K562 (cell line): ENCODE measurements at regions not wholly inside any gene's neighbourhood (a gene's known extent, or its start where the extent isn't known, plus 50 kb on each side); places are given as distances from the start of the nearest gene placed in this dataset.

Experiments used
- ATAC-seq: fragments of 200-7000 bp; cut with Tn5 transposase; 3 replicates; pipeline ENCODE4 v1.9.1; 2020; ENCODE audit warnings: moderate library complexity
- BruUV-seq: library from RNA; stranded (reverse); fragments of 400-500 nt; replicated peaks from 2 replicates; lab custom pipeline; 2021; lab: Mats Ljungman, UMichigan
- CTCF ChIA-PET: fragments of 300-600 bp; formaldehyde crosslinking; extraction: SDS; loops from one replicate; lab custom pipeline; 2021; ENCODE audit warnings: low intra/inter-chr PET ratio; lab: Yijun Ruan, JAX
- POLR2A ChIA-PET: fragments of 300-600, 350-650 bp; sonication (Branson Sonifier 250); formaldehyde crosslinking; extraction: SDS; loops from one replicate; lab custom pipeline; 2021; ENCODE audit warnings: antibody characterized with exemption, inconsistent platforms; lab: Yijun Ruan, JAX
- DNase-seq, 4 experiments: peaks; one replicate each; pipeline versions ENCODE4 v3.0.0 to v3.0.0-alpha.2; 2011 to 2018; ENCODE audit warnings: low spot score in 3 of 4, mixed read lengths in 3 of 4; ENCODE audit errors: extremely low read depth in 1 of 4
- FAIRE-seq: peaks from 2 replicates; lab custom pipeline; 2011; peaks lifted over from hg19 to GRCh38; lab: Jason Lieb, UNC
- H2AFZ ChIP-seq: 2 replicates; pipeline ENCODE4 v1.6.0; 2011; ENCODE audit warnings: low read depth, low read length, control low read depth, inconsistent platforms
- H3K27ac ChIP-seq: fragments of 200-600 bp; 3 replicates; pipeline ENCODE4 v1.8.0; 2011; ENCODE audit warnings: low read depth, mild to moderate bottlenecking, control low read depth, inconsistent platforms, low read length, moderate library complexity, mixed read lengths; ENCODE audit errors: extremely low read depth
- H3K27me3 ChIP-seq, 2 experiments: fragments of 300-600 bp in 1 of 2; 2 replicates in 1 of 2; 3 replicates in 1 of 2; pipeline versions ENCODE4 v1.6.0 to v1.8.0; 2011; ENCODE audit warnings: inconsistent platforms in 2 of 2, low read length in 2 of 2, mild to moderate bottlenecking in 1 of 2, mixed read lengths in 1 of 2, moderate library complexity in 1 of 2; ENCODE audit not compliant: control insufficient read depth in 2 of 2, insufficient read depth in 2 of 2
- H3K36me3 ChIP-seq: fragments of 300-600 bp; 3 replicates; pipeline ENCODE4 v1.8.0; 2011; ENCODE audit warnings: mild to moderate bottlenecking, low read length, inconsistent platforms; ENCODE audit not compliant: control insufficient read depth, insufficient read depth
- H3K4me1 ChIP-seq, 2 experiments: fragments of 200-600 bp in 1 of 2; replicated peaks in 1 of 2; 2 replicates in 1 of 2; 3 replicates in 1 of 2; pipeline versions ENCODE4 v1.5.1 to v1.8.0; 2011; ENCODE audit warnings: inconsistent platforms in 2 of 2, low read length in 2 of 2, mild to moderate bottlenecking in 1 of 2, mixed read lengths in 1 of 2, moderate library complexity in 1 of 2; ENCODE audit not compliant: control insufficient read depth in 2 of 2, insufficient read depth in 2 of 2
- H3K4me2 ChIP-seq: 2 replicates; pipeline ENCODE4 v1.6.1; 2011; ENCODE audit warnings: low read length, control low read depth, inconsistent platforms, mixed read lengths; ENCODE audit not compliant: insufficient read depth
- H3K4me3 ChIP-seq: fragments of 200-600 bp; sonication (generic), shearing (Covaris generic); 2 replicates; pipeline ENCODE4 v1.5.1; 2016; ENCODE audit warnings: control low read depth, inconsistent platforms
- H3K79me2 ChIP-seq: fragments of 200-600 bp; 3 replicates; pipeline ENCODE4 v1.8.0; 2011; ENCODE audit warnings: low read length, inconsistent platforms; ENCODE audit not compliant: control insufficient read depth, insufficient read depth
- H3K9ac ChIP-seq, 2 experiments: 2 replicates each; pipeline versions ENCODE4 v1.6.0 to v1.6.1; 2011; ENCODE audit warnings: low read depth in 2 of 2, low read length in 2 of 2, control low read depth in 1 of 2, inconsistent platforms in 1 of 2, mild to moderate bottlenecking in 1 of 2, mixed read lengths in 1 of 2; ENCODE audit not compliant: insufficient read depth in 1 of 2
- H3K9me1 ChIP-seq: one replicate; pipeline ENCODE4 v1.6.0; 2011; ENCODE audit warnings: inconsistent platforms, mild to moderate bottlenecking, low read length, moderate library complexity; ENCODE audit not compliant: control insufficient read depth, insufficient read depth
- H3K9me3 ChIP-seq: replicated peaks from 2 replicates; pipeline ENCODE4 v1.5.1; 2011; ENCODE audit warnings: low read depth, low read length, inconsistent platforms; ENCODE audit not compliant: control insufficient read depth, insufficient read depth
- H4K20me1 ChIP-seq: replicated peaks from 2 replicates; pipeline ENCODE4 v1.6.1; 2011; ENCODE audit warnings: low read length, inconsistent platforms, mixed read lengths; ENCODE audit not compliant: control insufficient read depth, insufficient read depth
- AFF4 ChIP-seq: sonication (generic); formaldehyde crosslinking; IDR thresholded peaks from 2 replicates; pipeline ENCODE4 v1.8.0; 2023; ENCODE audit warnings: mild to moderate bottlenecking, missing genetic modification reagents
- CLOCK ChIP-seq: fragments of 250-450 bp; sonication (Bioruptor Pico); IDR thresholded peaks from 2 replicates; pipeline ENCODE4 v1.4.0; 2020; ENCODE audit warnings: mild to moderate bottlenecking, moderate library complexity, borderline replicate concordance
- HINFP ChIP-seq: fragments of 450-650 bp; conservative IDR thresholded peaks from 2 replicates; pipeline ENCODE4 v1.6.1; 2016; ENCODE audit warnings: missing genetic modification characterization, low read depth, mild to moderate bottlenecking, control low read depth, missing compliant biosample characterization
- HIVEP1 ChIP-seq: fragments of 250-450 bp; sonication (Bioruptor Pico); IDR thresholded peaks from 2 replicates; pipeline ENCODE4 v1.4.0; 2020; ENCODE audit warnings: mild to moderate bottlenecking
- HLTF ChIP-seq: fragments of 450-650 bp; IDR thresholded peaks from 2 replicates; pipeline ENCODE4 v1.6.1; 2016
- SMARCE1 ChIP-seq: fragments of 450-650 bp; IDR thresholded peaks from 2 replicates; pipeline ENCODE4 v1.7.1; 2016; ENCODE audit warnings: mild to moderate bottlenecking
- SNIP1 ChIP-seq: fragments of 450-650 bp; IDR thresholded peaks from 2 replicates; pipeline ENCODE4 v1.7.1; 2017; ENCODE audit warnings: low read depth, mild to moderate bottlenecking
- TARDBP ChIP-seq: fragments of 450-650 bp; IDR thresholded peaks from 2 replicates; pipeline ENCODE4 v1.6.1; 2016
- TRIM28 ChIP-seq: fragments of 450-650 bp; IDR thresholded peaks from 2 replicates; pipeline ENCODE4 v1.6.1; 2017
- ZBED1 ChIP-seq: IDR thresholded peaks from 2 replicates; pipeline ENCODE4 v1.6.1; 2014
- ZNF316 ChIP-seq: fragments of 450-650 bp; IDR thresholded peaks from 2 replicates; pipeline ENCODE4 v1.6.1; 2016
- WGBS: fragments of 100-300 bp; shearing (Covaris generic); methylation state at CpG from one replicate; pipeline ENCODE4 v1.1.6; 2016; ENCODE audit warnings: low coverage, mixed read lengths; ENCODE audit not compliant: insufficient coverage; ENCODE audit errors: missing lambda C conversion rate; 5-methylcytosine and 5-hydroxymethylcytosine counted together
- in situ Hi-C: fragments of 300-500 bp; cut with MboI; formaldehyde crosslinking; loops from 4 replicates; pipeline ENCODE4 v1.15.0; 2018; ENCODE audit warnings: inconsistent platforms, mixed read lengths
- intact Hi-C: fragments of 100-400 bp; cut with micrococcal nuclease; formaldehyde crosslinking; loops from 2 replicates; pipeline ENCODE4 v1.14.2; 2022

GRCh38 chr14:98977451-98977850 is 294.5 kb downstream of the BCL11B start:
- intact Hi-C loops (no loop called here), in situ Hi-C loops (no loop called here)
- H3K4me2 ChIP-seq: no peak overlapping the region
- no peak overlapping the region for H3K27ac ChIP-seq
- no peak for FAIRE-seq
- H3K9me1 ChIP-seq: no peaks in the 10 kb centered on the region
- H3K9ac ChIP-seq: no peak overlapping the region
- ATAC-seq: no peak
- H3K4me1 ChIP-seq: no peaks in the 10 kb centered on the region
- CTCF ChIA-PET: no interaction called here
- H3K36me3 ChIP-seq: no peaks in the 10 kb centered on the region
- no peak overlapping the region for H3K4me3 ChIP-seq
- H4K20me1 ChIP-seq: no peaks in the 10 kb centered on the region
- H3K79me2 ChIP-seq: no peaks in the 10 kb centered on the region
- POLR2A ChIA-PET: no interaction called here
- TF ChIP-seq AFF4 (CRISPR knock-in tag) (no peak), ZNF316 (peak; percentile 37)
- no TSS peak for BruUV-seq
- no peak for DNase-seq
- H3K9me3 ChIP-seq: no peaks in the 10 kb centered on the region
- no peaks in the 10 kb centered on the region for H3K27me3 ChIP-seq
- no peak overlapping the region for H2AFZ ChIP-seq

GRCh38 chr14:98982986-98983385 is 289.0 kb downstream of the BCL11B start:
- no peaks in the 10 kb centered on the region for H3K27me3 ChIP-seq
- H3K9me1 ChIP-seq: no peaks in the 10 kb centered on the region
- H3K9me3 ChIP-seq: no peaks in the 10 kb centered on the region
- in situ Hi-C loops: no loop called here
- H3K4me3 ChIP-seq: no peak overlapping the region
- BruUV-seq: no TSS peak
- no peak overlapping the region for H3K27ac ChIP-seq
- no peak overlapping the region for H3K4me2 ChIP-seq
- ChIA-PET POLR2A (no interaction called here), CTCF (no interaction called here)
- intact Hi-C loops: no loop called here
- H3K79me2 ChIP-seq: no peaks in the 10 kb centered on the region
- no peak overlapping the region for H3K9ac ChIP-seq
- no peaks in the 10 kb centered on the region for H4K20me1 ChIP-seq
- ATAC-seq (no peak), DNase-seq (no peak), FAIRE-seq (no peak)
- peaks cover 0 to 3% of the 10 kb centered on the region in 2 experiments; a peak in 3 of 5 replicates for H3K4me1 ChIP-seq
- H3K36me3 ChIP-seq: no peaks in the 10 kb centered on the region
- no peak overlapping the region for H2AFZ ChIP-seq
- 0% methylated on average over 8 of the region's 8 CpGs for WGBS
- TF ChIP-seq SNIP1 (no peak), HLTF (no peak), SMARCE1 (no peak), TRIM28 (no peak), CLOCK (no peak), ZBED1 (no peak), HIVEP1 (no peak), TARDBP (no peak), HINFP (tag) (no peak)
